ENCODE measurements at regions not wholly inside any gene's neighbourhood (a gene's known extent, or its start where the extent isn't known, plus 50 kb on each side); places are given as distances from the start of the nearest gene placed in this dataset.

GRCh38 chr12:115830070-115830469 lies 447.4 kb downstream of the MED13L start:
- TF ChIP-seq CTCF (IDR thresholded peaks at IDR 0.05): no peak
- no peak for TF ChIP-seq POLR2A (IDR thresholded peaks at IDR 0.05)
- no peak for TF ChIP-seq POLR2AphosphoS5 (IDR thresholded peaks at IDR 0.05)
